Muscle of arm (tissue), 1 donor: ENCODE measurements at regions not wholly inside any gene's neighbourhood (a gene's known extent, or its start where the extent isn't known, plus 50 kb on each side); places are given as distances from the start of the nearest gene placed in this dataset.
"Not testable (repeated sequence)": the region's sequence is repeated elsewhere in the genome, so short reads cannot be mapped to it uniquely, and the experiment has no call there.

ENCODE experiments used
- DNase-seq: peaks from one replicate; pipeline ENCODE4 v3.0.0-alpha.2; 2013

- DNase-seq = no peak
These were observed 227.7 kb downstream of the VAPA start for GRCh38 chr18:10141559-10141958.

GRCh38 chr18:10142056-10142455 lies 228.2 kb downstream of the VAPA start:
- no peak for DNase-seq

GRCh38 chr18:10142496-10143160 lies 228.8 kb downstream of the VAPA start:
- no peak for DNase-seq

- DNase-seq = no peak
These were observed 229.8 kb downstream of the VAPA start for GRCh38 chr18:10143596-10143995.

- no peak for DNase-seq
These were observed 231.7 kb downstream of the VAPA start for GRCh38 chr18:10145546-10145945.

GRCh38 chr18:10147226-10147625 lies 233.4 kb downstream of the VAPA start:
- no peak for DNase-seq

- no peak for DNase-seq
These were observed 233.9 kb downstream of the VAPA start for GRCh38 chr18:10147752-10148151.

GRCh38 chr18:10148189-10148929 lies 234.5 kb downstream of the VAPA start:
- DNase-seq = peak; percentile 51

GRCh38 chr18:10149768-10150556 lies 236.1 kb downstream of the VAPA start:
- DNase-seq = no peak

GRCh38 chr18:10150576-10150975 lies 236.8 kb downstream of the VAPA start:
- DNase-seq = not testable (repeated sequence)

GRCh38 chr18:10152475-10152874 lies 238.7 kb downstream of the VAPA start:
- DNase-seq = no peak

GRCh38 chr18:10153924-10154752 lies 240.3 kb downstream of the VAPA start:
- no peak for DNase-seq

GRCh38 chr18:10157706-10158105 lies 243.9 kb downstream of the VAPA start:
- no peak for DNase-seq

GRCh38 chr18:10160251-10160650 lies 246.4 kb downstream of the VAPA start:
- DNase-seq = no peak

GRCh38 chr18:10161315-10161714 lies 247.5 kb downstream of the VAPA start:
- no peak for DNase-seq

- DNase-seq = no peak
These were observed 248.5 kb downstream of the VAPA start for GRCh38 chr18:10162340-10162739.

GRCh38 chr18:10164271-10165071 lies 250.7 kb downstream of the VAPA start:
- DNase-seq = no peak

GRCh38 chr18:10166164-10166807 lies 252.5 kb downstream of the VAPA start:
- no peak for DNase-seq

GRCh38 chr18:10167759-10168158 lies 253.9 kb downstream of the VAPA start:
- DNase-seq = no peak

- DNase-seq = no peak
These were observed 254.7 kb downstream of the VAPA start for GRCh38 chr18:10168477-10168876.
